Mesodermal cell (in vitro differentiated cells): ENCODE measurements at regions not wholly inside any gene's neighbourhood (a gene's known extent, or its start where the extent isn't known, plus 50 kb on each side); places are given as distances from the start of the nearest gene placed in this dataset.

Experiments used
- H3K27ac ChIP-seq: 2 replicates; pipeline ENCODE4 v1.7.0; 2013; ENCODE audit warnings: mild to moderate bottlenecking, low read depth, low read length, moderate library complexity; ENCODE audit not compliant: severe bottlenecking
- H3K36me3 ChIP-seq: 2 replicates; pipeline ENCODE4 v1.7.1; 2013; ENCODE audit warnings: mild to moderate bottlenecking, low read length, moderate library complexity; ENCODE audit not compliant: control insufficient read depth, insufficient read depth
- H3K4me1 ChIP-seq: one replicate; pipeline ENCODE4 v1.7.1; 2013; ENCODE audit warnings: mild to moderate bottlenecking, low read length; ENCODE audit not compliant: insufficient read depth, control insufficient read depth, poor library complexity, severe bottlenecking
- H3K4me3 ChIP-seq: 2 replicates; pipeline ENCODE4 v1.7.0; 2013; ENCODE audit warnings: low read length, control low read depth, mild to moderate bottlenecking; ENCODE audit not compliant: insufficient read depth, poor library complexity, severe bottlenecking; ENCODE audit errors: extremely low read depth
- H3K9me3 ChIP-seq: 2 replicates; pipeline ENCODE4 v1.7.1; 2013; ENCODE audit warnings: mild to moderate bottlenecking, low read length, moderate library complexity; ENCODE audit not compliant: control insufficient read depth
- WGBS, 2 experiments: methylation state at CpG; one replicate each; pipeline ENCODE4 v1.1.5; 2013; ENCODE audit warnings: missing lambda C conversion rate in 2 of 2; ENCODE audit not compliant: insufficient coverage in 2 of 2; 5-methylcytosine and 5-hydroxymethylcytosine counted together

GRCh38 chr16:5498562-5498961 is 401.0 kb upstream of the EEF2KMT start:
- H3K4me1 ChIP-seq = no peaks in the 10 kb centered on the region
- 85 to 92% methylated on average over 1 of the region's 2 CpGs for WGBS, 2 experiments
- H3K4me3 ChIP-seq = no peak overlapping the region
- H3K36me3 ChIP-seq = no peaks in the 10 kb centered on the region
- no peak overlapping the region for H3K27ac ChIP-seq
- no peaks in the 10 kb centered on the region for H3K9me3 ChIP-seq

- H3K9me3 ChIP-seq = no peaks in the 10 kb centered on the region
- no peak overlapping the region for H3K4me3 ChIP-seq
- no peaks in the 10 kb centered on the region for H3K36me3 ChIP-seq
- WGBS, 2 experiments = 88 to 90% methylated on average over 4 of the region's 6 CpGs
- no peaks in the 10 kb centered on the region for H3K4me1 ChIP-seq
- H3K27ac ChIP-seq = no peak overlapping the region
Observed at GRCh38 chr16:5496013-5496412, 398.4 kb upstream of the EEF2KMT start.

GRCh38 chr16:5490499-5490898 is 392.9 kb upstream of the EEF2KMT start:
- Histone ChIP-seq H3K27ac (no peak overlapping the region), H3K4me3 (no peak overlapping the region), H3K4me1 (no peaks in the 10 kb centered on the region), H3K9me3 (no peaks in the 10 kb centered on the region), H3K36me3 (no peaks in the 10 kb centered on the region)
- WGBS, 2 experiments = 19 to 22% methylated on average over 11 to 13 of the region's 18 CpGs

- Histone ChIP-seq H3K4me1 (no peaks in the 10 kb centered on the region), H3K36me3 (no peaks in the 10 kb centered on the region), H3K27ac (no peak overlapping the region), H3K9me3 (no peaks in the 10 kb centered on the region), H3K4me3 (no peak overlapping the region)
- WGBS, 2 experiments = 38 to 44% methylated on average over 2 of the region's 3 CpGs
Observed at GRCh38 chr16:5488581-5488980, 391.0 kb upstream of the EEF2KMT start.

- Histone ChIP-seq H3K4me1 (no peaks in the 10 kb centered on the region), H3K27ac (no peak overlapping the region), H3K4me3 (no peak overlapping the region), H3K9me3 (no peaks in the 10 kb centered on the region), H3K36me3 (no peaks in the 10 kb centered on the region)
- 93 to 100% methylated on average over 2 of the region's 2 CpGs for WGBS, 2 experiments
Observed at GRCh38 chr16:5487728-5488127, 390.1 kb upstream of the EEF2KMT start.

GRCh38 chr16:5482256-5482655 is 384.7 kb upstream of the EEF2KMT start:
- Histone ChIP-seq H3K4me1 (no peaks in the 10 kb centered on the region), H3K9me3 (no peaks in the 10 kb centered on the region), H3K27ac (no peak overlapping the region), H3K4me3 (no peak overlapping the region), H3K36me3 (no peaks in the 10 kb centered on the region)
- WGBS, 2 experiments = 73 to 81% methylated on average over 4 to 5 of the region's 5 CpGs

- Histone ChIP-seq H3K9me3 (no peaks in the 10 kb centered on the region), H3K27ac (no peak overlapping the region), H3K4me1 (no peaks in the 10 kb centered on the region), H3K36me3 (no peaks in the 10 kb centered on the region), H3K4me3 (no peak overlapping the region)
- 47 to 100% methylated on average over 2 to 3 of the region's 7 CpGs for WGBS, 2 experiments
Observed at GRCh38 chr16:5480431-5481195, 383.0 kb upstream of the EEF2KMT start.

- no peaks in the 10 kb centered on the region for H3K36me3 ChIP-seq
Observed at GRCh38 chr16:5479926-5480325, 382.3 kb upstream of the EEF2KMT start.

GRCh38 chr16:5478036-5478435 is 380.4 kb upstream of the EEF2KMT start:
- no peaks in the 10 kb centered on the region for H3K9me3 ChIP-seq
- no peaks in the 10 kb centered on the region for H3K4me1 ChIP-seq
- H3K36me3 ChIP-seq = no peaks in the 10 kb centered on the region
- H3K4me3 ChIP-seq = no peak overlapping the region
- H3K27ac ChIP-seq = no peak overlapping the region
- 86 to 91% methylated on average over 5 to 6 of the region's 7 CpGs for WGBS, 2 experiments

More at GRCh38 chr16:5479926-5480325, 382.3 kb upstream of the EEF2KMT start:
- H3K4me3 ChIP-seq = no peak overlapping the region
- WGBS, 2 experiments = 17 to 21% methylated on average over 2 of the region's 3 CpGs
- no peaks in the 10 kb centered on the region for H3K4me1 ChIP-seq
- no peaks in the 10 kb centered on the region for H3K9me3 ChIP-seq
- H3K27ac ChIP-seq = no peak overlapping the region

GRCh38 chr16:5477251-5477650 is 379.7 kb upstream of the EEF2KMT start:
- no peak overlapping the region for H3K4me3 ChIP-seq
- no peaks in the 10 kb centered on the region for H3K9me3 ChIP-seq
- no peaks in the 10 kb centered on the region for H3K4me1 ChIP-seq
- WGBS, 2 experiments = 80% methylated on average over 4 of the region's 6 CpGs; no CpG with 5 or more reads in 1 of the 2 experiments
- no peaks in the 10 kb centered on the region for H3K36me3 ChIP-seq
- H3K27ac ChIP-seq = no peak overlapping the region

GRCh38 chr16:5472552-5472951 is 375.0 kb upstream of the EEF2KMT start:
- H3K27ac ChIP-seq = no peak overlapping the region
- no peaks in the 10 kb centered on the region for H3K9me3 ChIP-seq
- no peaks in the 10 kb centered on the region for H3K4me1 ChIP-seq
- H3K36me3 ChIP-seq = no peaks in the 10 kb centered on the region
- WGBS, 2 experiments = 90 to 91% methylated on average over 6 to 7 of the region's 7 CpGs
- no peak overlapping the region for H3K4me3 ChIP-seq
